GM19397 (cell line): ENCODE measurements at regions not wholly inside any gene's neighbourhood (a gene's known extent, or its start where the extent isn't known, plus 50 kb on each side); places are given as distances from the start of the nearest gene placed in this dataset.

ENCODE experiments used
- ATAC-seq: cut with Tn5 transposase; IDR thresholded peaks from one replicate; pipeline ENCODE4 v1.9.1; 2021; ENCODE audit warnings: mild to moderate bottlenecking, moderate library complexity; ENCODE audit not compliant: unreplicated experiment

DNA sequence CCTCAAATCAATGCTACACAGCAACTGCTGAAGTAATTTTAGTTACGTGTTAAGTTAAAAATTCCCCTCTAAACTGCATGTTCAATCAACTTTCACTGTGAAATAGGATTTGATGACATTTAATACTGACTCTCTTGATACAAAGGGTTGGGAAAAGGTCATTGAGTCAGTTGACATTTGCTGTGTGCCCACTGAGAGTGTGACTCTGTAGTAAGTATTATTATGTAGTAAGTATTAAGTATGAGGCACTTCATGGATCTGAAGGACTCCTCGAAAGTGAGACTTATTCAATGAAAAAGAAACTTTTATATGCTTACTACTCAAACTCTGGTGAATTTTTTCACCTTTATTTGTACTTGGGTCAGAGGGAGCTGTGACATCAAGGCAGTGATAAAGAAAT, 83.1 kb upstream of the S1PR1 start:
- ATAC-seq, result no peak

DNA sequence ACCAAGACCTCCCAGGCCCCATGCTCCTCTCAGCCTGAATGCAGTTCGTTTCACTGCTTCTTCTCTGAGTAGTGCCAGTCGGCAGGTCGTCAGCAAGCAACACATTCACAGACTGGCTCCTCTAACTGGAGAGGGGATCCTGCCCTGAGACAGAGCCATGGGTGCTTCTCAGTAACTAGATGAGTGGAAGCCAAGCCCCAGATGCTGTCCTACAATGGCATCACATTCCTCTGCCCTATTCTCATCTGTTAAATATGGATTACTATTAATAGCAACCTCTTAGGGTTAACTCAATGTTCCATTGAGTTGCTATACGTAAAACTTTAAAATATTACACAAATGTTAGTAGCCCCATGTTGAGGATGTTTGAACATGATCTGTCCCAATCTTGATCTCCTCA, 84.2 kb upstream of the S1PR1 start:
- ATAC-seq, result no peak

DNA sequence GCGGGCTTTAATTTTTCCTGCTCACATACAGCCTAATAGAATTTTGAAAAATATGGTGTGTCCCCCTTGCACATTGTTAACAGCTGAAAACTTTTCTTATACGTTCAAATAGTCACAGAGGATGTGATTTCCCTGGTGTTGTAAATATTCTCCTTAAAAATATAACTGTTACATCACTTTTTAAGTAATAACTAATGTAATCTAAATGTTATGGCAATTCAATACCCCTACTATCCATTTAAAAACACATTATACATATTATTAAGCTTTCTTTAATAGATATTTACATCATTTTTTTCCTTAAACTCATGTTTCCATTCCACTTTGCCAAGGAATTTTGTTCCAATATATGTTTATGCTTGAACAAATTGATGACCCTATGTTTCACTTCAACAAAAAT, 85.5 kb upstream of the S1PR1 start:
- ATAC-seq, result no peak

DNA sequence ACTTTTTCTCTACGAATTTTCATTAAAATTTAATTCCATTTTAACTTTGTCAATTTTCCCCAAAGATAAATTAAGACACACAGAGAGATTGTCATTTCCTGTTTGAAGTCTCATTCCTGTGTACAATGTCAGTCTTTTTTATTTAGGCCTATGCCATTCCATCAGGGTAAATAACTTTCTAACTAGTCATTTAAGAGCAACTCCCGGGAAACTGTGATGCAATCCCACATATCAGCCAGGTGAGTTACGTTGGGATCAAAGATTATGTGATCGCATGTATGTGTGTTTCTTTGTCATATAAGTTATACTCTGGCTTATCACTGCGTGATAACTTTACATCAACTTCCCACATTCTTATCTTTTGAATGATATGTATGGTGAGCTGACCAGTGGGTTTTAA, 86.1 kb upstream of the S1PR1 start:
- ATAC-seq, result no peak

DNA sequence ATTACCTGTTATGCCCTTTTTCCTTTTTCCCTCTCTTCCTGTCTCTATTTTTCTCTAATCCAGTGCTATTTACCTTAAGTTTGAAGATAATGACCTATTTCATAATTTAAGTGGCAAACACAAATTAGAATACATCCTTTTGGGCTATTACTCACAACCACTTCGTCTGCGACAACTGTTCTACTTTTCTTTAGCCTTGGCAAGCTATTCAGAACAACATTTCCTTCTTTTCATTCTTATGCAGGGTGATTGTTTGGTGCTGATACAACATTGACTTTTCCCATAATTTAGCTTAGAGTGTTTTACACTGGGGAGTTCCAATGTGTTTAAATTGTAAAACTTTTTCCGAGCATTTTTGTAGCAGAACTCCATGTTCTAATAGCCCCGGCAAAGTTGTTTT, 86.6 kb upstream of the S1PR1 start:
- ATAC-seq, result no peak

DNA sequence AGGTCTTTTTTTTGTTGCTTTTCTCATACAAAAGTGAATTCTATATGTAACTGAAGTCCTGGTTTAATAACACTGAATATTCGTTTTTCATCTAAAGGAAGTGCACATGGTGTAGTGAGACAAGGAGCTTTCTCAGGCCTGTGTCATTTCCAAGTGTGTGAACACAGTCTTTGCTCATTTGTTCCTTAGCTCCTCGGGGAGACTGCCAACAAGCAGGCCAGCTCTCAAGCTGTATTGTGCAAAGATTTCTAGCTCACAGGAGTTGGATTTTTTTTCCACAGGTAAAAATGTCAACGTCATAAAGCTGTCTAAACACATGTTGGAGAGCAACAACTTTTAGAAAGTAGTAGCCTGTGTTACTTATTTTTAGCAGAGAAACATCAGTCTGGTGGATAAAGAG, 87.8 kb upstream of the S1PR1 start:
- ATAC-seq, result no peak

DNA sequence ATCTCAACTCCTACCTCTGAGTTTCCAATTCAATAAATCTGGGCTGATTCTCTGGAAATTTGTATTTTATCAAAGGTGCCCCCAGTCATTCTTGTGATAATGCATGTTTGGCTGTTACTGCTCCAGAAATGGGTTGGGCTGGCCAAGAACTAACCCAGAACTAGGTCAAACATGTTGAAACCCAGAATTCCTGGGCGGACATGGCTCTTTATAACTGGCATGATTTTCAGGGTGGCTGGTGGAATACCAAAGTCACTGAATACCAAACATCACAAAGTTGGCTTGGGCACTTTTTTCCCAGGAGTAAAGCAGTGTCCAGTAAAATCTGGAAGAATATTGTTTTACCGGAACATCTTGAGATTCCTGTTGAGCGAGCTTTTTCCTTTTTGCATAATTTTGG, 89.4 kb upstream of the S1PR1 start:
- no peak for ATAC-seq

DNA sequence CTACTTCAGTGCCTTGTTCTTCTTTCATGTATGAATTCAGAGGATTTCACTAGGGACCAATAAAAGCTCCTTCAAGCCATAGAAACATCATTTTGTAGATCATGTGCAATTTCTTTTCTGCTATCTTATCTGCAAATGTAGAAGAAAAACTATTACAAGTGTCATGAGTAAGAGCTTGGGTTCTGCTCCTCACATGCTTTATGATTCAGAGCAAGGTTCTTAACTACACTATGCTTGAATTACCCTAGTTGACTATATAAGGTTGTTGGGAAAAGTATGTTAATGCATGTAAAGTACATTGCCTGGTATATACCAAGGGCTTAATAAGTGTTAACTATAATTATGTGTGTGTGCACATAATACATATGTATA, 91.4 kb upstream of the S1PR1 start:
- ATAC-seq, result no peak

DNA sequence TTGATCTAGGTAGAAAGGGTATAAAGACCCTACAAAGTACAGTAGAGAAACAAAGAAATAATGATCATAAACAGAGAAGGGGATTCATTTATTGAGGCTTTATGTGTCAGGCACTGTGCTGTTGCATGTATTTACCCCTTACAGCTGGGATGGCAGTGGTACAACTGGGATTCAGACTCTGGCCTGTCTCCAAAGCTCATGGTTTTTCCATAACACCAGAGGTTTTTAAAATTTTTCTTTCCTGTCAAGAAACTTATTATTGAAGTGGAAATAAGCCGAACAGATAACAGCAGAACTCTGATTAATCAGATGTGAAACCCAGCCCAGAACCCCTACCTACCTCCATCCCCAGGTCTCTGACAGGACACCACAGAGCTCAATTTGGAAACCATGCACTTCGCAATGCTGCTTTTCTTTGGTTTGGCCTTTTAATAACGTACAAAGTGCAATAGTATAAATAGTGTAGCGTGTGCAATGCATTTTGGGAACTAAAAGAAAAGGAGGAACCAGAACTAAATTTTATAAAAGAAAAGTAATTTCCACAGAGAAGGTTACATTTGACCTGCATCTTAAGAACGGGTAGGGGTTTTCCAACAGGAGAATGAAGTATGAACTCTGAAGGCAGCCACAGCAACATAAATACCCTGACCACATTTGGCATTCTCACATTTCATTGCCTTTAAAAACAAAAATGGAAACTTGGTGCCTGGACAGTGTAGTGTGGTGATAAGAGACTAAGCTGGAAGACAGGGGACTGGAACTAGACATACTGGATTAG, 92.0 kb upstream of the S1PR1 start:
- no peak for ATAC-seq

DNA sequence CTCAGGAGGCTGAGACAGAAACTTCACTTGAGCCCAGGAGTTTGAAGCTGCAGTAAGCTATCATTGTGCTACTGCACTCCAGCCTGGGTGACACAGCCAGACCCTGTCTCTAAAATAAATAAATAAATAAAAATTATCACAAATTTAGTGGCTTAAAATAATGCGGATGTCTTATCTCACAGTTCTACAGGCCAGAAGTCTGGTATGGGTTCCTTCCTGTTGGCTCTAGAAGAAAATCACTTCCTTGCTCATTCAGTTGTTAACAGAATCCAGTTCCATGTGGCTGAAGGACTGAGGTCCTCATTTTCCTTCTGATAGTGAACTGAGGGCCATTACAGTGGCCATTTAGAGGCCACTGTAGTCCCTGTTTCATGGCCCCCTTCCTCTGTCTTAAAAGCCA, 94.6 kb upstream of the S1PR1 start:
- no peak for ATAC-seq

DNA sequence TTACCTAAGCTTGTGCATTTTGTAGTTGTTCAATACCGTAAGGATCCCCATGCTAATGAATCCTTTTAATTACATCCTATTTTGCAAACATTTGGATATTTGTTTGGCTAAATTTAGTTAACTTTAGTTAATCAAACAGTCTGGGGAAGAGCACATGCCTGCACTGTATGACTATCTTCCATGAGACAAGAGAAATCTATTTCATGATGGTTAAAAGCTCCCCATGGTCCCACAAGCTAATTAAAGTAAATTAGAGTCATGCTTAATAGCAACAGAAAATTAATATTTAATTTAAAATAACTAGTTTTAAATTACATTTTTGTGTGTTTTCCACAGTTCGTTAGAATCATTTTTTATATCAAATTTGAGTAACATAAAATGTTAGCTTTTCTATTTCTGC, 95.4 kb upstream of the S1PR1 start:
- no peak for ATAC-seq

DNA sequence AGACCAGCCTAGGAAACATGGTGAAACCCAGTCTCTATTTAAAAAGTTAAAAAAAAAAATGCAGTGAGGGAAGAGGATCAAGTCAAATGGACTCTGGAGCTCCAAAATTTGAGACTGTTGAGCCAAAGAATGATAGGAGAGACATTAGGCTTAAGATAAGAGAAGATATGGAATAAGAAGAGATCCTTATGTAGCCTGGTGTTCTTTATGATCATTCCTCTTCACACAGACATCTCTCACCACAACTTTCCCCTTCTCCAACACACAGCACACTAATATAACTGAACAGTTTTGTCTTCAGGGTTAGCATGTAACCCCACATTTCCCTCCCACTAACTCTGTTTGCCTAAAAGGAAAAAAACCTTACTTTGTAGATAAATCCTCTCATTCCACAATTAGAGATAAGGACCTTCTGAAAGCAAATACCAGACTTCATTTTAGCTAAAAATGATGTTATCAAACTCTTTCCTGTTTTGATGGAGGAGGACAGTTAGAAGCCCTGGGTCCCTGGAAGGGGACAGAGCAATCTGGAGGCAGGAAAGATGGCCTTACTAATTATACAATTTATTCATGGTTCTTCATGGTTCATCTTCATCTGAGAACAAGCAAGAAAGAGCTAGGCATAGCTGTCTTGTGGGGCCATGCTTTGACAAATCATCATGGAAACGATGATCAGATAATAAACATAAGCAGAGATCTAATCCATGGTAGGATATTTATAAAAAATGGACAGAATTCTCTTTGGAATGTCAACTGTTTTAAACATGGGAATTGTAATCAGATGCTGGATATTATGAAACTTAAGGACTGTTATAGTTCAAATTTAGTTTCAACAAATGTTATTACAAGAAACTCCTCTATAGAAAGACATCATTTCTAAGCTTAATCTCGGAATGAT, 96.7 kb upstream of the S1PR1 start:
- ATAC-seq, result no peak

DNA sequence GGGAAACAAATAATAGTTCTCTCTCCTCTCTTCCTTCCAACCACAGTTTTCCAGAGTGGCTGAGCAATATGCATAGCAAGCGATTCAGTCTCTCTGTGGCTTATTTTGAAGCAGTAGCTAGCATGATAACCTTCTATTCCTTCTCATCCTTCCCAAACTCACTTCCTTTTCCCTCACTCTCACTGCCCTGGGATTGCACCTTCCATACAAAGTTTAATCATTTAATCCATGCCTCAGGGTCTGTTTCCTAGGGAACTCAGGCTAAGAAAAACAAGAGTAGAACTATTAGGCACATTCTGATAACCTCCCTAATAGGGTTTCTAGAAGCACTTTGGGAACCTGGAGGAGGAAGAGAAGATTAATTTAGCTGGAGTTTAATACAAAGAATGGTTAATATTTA, 97.7 kb upstream of the S1PR1 start:
- ATAC-seq, result no peak

DNA sequence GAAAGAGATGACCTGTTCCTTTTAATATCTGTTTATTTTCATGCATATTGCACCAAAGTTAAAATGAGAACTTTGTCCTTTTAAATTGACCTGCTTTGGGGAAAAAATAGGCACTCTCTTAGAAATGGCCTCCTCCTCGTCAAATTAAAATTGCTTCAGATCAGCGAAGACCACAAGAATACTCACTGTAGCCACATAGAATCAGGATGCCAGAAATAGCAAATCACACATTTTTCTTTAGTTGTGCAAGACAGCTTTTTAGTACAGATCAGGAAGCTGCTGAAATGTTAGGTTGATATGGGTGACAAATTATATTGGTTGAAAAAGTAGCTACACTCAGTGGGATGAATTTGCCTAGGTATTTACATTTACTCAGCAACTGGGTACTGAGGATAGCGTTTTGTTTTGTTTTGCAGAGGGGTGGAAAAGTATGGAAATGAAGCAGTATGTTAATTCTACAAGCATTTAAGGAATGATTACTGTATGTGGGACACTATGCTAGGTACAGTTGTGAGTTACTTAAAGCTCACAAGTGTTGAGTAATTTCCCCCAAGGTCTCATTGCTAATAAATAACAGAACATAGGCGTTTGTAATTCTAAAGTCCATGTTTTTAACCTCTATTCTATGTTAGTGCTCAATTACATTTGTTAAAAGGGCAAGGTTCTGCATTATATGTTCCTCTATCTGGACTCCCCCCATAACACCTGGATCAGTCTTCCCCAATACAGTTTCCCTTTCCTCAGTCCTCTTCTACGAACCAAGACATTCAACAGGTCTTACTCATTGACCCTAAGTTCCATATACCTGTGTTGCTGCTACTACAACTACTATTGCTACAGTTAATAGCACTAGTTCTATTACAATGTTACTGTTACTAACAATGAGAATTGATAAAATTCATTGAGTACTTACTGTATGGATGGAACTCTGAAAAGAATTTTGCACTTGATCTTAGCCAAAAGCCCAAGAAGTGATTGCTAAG, 99.4 kb upstream of the S1PR1 start:
- ATAC-seq, result peak; percentile 38

DNA sequence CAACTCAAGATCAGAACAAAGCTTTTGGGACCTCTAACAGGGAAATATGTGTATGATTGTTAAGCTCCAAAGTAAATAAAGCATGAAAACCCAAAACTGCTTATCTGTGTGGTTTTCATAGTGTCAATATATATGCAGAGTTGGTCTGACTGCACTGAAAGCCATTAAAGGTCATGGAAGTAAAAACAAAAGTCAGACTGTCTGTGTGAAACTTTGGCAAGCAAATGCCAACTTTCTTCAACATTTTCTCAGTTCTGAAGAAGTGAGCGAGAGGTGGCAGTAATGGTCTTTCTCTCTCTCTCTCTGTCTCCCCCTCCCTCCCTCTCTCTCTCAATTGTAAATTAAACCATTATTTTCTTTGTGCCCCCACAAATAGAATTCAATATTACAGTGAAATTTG, 100.1 kb upstream of the S1PR1 start:
- peak; percentile 59 for ATAC-seq

DNA sequence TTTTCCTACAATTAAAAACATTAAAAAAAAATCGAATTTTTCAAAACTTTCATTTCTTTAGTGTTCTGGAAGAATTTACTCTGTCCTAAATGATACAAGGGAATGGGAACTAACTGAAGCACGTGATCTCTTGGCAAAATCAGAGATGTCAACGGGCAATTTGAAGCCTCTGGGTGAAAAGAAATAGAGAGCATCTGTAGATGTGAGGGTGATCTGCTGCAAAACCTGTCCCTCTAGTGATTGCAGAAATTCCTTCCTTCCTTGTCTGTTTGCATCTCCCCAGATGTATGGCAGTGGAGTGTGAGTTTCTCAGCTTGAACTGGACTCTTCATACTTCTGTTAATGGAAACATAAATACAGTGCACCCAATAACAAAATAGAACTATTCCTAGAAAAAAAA, 100.5 kb upstream of the S1PR1 start:
- no peak for ATAC-seq

DNA sequence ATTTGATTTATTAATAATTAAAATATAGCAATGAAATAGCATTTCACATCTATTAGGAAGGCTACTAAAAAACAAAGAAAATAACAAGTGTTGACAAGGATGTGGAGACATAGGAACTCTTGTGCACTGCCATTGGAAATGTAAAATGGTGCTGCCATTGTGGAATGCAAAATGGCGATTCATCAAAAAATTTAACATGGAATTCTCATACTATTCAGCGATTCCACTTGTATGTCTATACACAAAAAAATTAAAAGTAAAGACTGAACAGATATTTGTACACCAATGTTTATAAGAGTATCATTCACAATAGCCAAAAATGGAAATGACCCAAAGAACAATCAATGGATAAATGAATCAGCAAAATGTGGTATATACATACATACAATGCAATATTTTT, 101.3 kb upstream of the S1PR1 start:
- no peak for ATAC-seq

DNA sequence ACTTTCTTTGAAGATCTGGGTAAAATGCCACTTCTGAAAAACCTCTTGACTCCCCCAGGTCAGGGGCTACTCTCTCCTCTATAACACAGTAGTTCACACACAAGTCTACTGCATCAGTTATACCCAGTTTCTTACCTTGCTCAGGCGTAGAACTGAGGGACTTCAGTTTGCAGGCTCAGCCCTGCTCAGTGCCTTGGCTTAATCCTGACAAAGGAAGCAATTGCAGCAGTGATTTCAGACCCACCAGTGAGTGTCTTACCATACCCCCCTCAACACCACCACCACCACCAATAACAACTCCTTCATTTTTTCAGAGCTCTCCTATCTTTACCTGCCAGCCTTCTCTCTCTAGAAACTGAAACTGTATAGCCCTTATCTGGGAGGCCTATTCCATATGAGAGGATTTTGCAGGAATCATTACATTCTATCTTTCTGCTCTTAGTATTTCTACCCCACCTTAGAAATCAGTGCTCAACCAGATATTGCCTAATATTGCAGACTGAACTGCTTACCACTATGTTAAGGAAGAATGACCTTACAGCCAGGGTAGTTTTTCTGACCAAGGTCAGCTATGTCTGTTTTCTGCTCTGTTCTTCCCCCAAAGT, 105.5 kb upstream of the S1PR1 start:
- no peak for ATAC-seq

DNA sequence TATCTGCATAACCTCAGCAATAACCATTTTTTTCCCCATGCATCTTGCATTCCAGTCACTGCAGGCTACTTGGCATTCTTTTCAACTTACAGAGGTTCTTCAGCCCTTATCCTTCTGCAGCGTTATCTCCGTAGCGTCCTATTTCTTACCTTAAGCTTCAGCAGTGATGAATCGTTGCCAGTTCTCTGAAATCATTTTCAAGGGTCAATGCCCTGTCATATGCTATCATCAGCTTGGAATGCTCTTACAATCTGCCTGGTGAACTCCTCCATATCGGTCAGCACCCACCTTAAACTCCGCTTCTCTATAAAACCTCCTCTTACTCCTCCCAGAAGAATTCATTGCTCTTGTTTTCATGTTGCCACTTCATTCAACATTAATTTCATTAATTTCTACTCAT, 105.1 kb upstream of the DPH5 start:
- ATAC-seq, result no peak

DNA sequence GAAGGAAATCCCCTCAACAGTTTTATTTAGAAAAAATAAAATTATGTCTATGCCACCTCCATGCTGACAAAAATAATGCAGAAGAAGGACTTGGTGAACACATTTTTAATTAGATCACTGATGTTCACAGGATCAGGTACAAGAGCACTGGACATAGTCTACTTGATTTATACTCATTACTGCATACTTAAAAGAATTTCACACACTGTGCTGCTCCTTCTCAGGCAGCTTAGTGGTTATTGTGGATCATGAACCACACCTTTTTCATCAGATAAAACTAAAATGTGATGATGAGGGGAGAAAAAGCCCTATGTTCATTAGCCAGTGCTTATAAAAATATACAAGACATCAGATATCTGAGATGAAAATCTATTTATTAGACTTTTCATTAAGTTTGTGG, 103.3 kb upstream of the DPH5 start:
- ATAC-seq, result no peak

DNA sequence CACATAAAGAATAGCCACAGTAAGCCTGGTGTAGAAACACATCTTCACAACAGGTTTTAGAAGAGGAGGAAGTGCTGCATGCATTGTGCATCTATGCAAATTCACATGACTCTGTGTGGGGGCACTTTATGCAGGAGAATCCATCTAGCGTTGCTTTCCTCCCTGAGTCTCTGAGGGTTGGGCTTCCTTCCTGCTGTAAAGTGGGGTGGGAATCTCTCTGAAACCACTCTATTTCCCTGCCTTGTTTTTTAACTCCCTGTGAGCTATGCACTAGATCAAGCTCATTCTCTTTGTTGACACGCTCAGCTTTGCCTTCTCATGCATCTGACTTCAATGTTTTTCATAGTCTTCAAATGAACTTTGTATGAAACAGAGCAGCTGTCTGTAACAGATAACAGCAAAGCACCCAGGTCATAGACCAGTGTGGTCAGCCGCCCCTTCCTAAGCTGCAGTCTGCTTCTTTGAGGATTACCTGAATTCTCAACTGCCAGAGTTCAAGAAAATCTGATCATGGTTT, 102.7 kb upstream of the DPH5 start:
- ATAC-seq, result peak; percentile 96
